ENCODE measurements at regions not wholly inside any gene's neighbourhood (a gene's known extent, or its start where the extent isn't known, plus 50 kb on each side); places are given as distances from the start of the nearest gene placed in this dataset.
"Not testable (repeated sequence)": the region's sequence is repeated elsewhere in the genome, so short reads cannot be mapped to it uniquely, and the experiment has no call there.

- DNase-seq = no peak
Observed at GRCh38 chr11:88061111-88061510, 114.1 kb downstream of the RAB38 start.

DNA sequence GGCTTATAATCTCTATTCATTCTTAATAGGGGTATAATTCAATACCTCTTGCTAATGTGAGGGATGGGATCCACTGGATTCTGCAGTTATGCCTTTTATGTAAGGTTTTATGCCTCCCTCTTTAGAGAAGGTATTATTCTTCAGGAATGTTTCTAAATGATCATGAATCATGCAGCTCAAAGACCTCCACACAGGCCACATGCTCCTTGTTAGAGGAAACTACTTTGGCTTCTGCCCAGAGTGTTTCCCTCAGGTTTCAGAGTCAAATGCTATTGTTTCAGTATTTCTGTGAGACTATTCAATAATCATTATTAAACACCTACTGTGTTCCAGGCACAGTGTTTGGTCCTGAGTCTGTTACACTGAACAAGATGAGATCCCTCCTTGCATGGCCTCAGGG is 115.9 kb downstream of the RAB38 start:
- DNase-seq = no peak

GRCh38 chr11:88051396-88051795 is 123.8 kb downstream of the RAB38 start:
- no peak for DNase-seq

DNA sequence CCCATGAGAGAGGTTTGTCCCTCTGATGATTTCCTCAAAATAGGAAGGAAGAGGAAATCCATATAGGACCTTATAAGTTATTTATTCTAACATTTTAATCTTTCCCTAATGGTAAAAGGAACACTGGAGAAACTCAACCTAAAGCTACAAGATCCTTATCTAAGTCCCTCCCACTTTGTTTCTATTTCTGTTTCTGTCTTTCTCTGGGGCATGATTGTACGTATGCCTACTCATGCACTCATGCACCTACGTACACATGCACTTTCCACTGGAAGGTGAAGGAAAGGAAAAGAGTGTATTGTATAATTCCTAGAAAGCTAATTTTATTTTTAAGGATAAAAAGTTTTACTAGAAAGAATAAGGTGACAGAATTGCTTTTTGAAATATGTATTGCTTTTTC is 125.0 kb downstream of the RAB38 start:
- no peak for DNase-seq

GRCh38 chr11:88045288-88045687 is 130.0 kb downstream of the RAB38 start:
- not testable (repeated sequence) for DNase-seq

DNA sequence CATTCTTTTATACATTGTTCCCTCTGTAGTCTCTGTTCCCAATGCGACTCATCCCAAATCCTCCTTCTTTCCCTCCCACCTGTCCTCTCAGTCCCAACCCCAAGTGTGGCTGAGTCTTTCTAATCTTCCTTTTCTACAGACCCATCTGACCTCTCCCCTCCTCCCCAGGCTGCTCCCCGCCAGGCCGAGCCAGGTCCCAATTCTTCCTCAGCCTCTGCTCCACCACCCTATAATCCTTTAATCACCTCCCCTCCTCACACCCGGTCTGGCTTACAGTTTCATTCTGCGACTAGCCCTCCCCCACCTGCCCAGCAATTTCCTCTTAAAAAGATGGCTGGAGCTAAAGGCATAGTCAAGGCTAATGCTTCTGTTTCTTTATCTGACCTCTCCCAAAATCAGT is 130.6 kb downstream of the RAB38 start:
- not testable (repeated sequence) for DNase-seq

- no peak for DNase-seq
Observed at GRCh38 chr11:88043149-88043548, 132.1 kb downstream of the RAB38 start.

- DNase-seq = no peak
Observed at GRCh38 chr11:88042647-88043046, 132.6 kb downstream of the RAB38 start.

DNA sequence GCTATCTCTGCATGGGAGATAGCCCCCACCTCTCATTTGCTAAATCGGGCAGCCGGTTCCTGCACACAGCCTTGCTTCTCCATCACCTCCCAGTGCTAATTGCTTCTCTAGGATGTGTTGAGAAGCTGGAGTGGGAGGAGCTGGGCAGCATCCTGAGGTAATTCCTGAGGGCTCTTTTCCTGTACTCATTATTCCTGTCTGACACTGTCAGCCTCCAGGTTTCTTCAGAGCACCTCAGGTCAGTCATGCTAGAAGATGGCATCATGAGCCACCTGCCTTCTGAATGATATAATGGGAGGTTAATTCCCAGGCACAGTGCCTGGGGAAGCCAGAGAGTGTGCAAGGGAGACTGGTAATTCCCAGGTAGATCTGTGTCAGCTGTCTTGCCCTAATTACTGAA is 133.0 kb downstream of the RAB38 start:
- DNase-seq = no peak

GRCh38 chr11:88041679-88042078 is 133.6 kb downstream of the RAB38 start:
- no peak for DNase-seq

- no peak for DNase-seq
Observed at GRCh38 chr11:88040148-88040496, 135.1 kb downstream of the RAB38 start.

GRCh38 chr11:88039476-88040147 is 135.6 kb downstream of the RAB38 start:
- DNase-seq = no peak

GRCh38 chr11:88038063-88038462 is 137.2 kb downstream of the RAB38 start:
- no peak for DNase-seq

DNA sequence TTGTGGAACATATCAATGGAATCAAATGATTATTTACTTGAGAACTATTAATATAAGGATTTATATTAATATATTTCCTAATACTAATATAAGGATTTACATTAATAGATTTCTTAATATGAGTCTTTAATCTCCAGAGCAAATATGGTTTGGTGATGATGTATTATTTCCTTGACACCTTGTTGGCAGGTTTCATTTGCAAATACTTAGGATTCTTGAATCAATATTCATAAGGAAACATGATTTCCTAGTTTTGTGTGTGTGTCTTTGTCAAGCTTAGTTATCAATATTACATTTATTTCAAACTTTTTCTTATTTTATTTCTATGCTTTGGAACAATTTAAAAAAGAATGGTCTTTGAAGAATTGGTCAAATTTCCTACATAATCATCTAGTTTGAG is 138.5 kb downstream of the RAB38 start:
- DNase-seq = no peak

GRCh38 chr11:88035271-88035670 is 140.0 kb downstream of the RAB38 start:
- DNase-seq = no peak

- DNase-seq = no peak
Observed at GRCh38 chr11:88017666-88018065, 157.6 kb downstream of the RAB38 start.

DNA sequence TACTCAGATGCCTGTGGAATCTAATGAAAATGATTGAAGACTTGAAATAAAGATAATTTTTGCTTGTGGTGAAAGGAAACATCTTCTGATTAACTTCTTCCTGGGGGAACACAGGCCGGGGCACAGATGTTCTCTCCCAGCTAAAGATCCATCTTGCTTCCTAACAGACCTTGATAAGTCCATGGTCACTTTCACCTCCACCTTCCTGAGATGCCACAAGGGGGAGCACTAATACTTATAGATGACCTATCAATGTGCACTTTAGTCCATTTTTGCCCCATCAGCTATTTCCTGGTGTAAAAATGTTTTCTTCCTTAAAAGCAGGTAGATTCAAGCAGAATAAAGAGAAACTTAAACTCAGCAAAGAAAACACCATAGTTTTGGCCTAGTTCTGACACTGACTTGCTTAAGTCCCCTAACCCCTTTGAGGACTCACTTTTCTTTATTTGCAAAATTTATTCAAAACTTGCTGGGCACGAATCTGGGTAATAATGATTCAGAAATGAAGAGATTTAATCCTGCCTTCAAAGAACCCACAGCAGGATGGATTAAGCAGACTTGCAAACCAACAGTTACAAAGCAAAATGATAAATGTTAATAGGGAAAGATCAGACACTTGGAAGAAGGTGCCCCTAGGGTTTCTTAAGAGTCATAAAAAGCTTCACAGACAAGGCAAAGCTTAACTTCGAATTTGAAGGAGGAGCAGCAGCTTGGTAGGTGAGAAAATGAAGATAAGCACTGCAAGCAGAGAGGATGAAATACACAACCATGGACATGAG is 158.7 kb downstream of the RAB38 start:
- peak; percentile 68 for DNase-seq

GRCh38 chr11:88015170-88015569 is 160.1 kb downstream of the RAB38 start:
- DNase-seq = no peak

- DNase-seq = no peak
Observed at GRCh38 chr11:88013508-88014065, 161.7 kb downstream of the RAB38 start.

GRCh38 chr11:88012456-88012855 is 162.8 kb downstream of the RAB38 start:
- DNase-seq = no peak

- no peak for DNase-seq
Observed at GRCh38 chr11:87976009-87976408, 199.2 kb downstream of the RAB38 start.

DNA sequence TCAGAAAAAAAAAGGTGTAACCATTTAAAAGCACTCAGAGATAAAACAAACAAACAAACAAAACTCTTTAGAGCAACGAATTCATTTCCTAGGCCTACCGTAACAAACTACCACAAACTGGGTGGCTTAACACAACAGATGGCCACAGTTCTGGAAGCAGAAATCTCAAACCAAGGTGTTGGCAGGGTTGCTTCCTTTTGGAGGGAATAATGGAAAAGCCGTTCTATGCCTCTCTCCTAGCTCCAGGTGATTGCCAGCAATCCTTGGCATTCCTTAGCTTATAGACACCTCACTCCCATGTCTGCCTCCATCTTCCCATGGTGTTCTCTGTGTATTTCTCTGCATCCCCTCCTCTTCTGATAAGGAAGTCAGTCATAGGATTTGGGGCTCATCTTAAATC is 200.4 kb downstream of the RAB38 start:
- no peak for DNase-seq

DNA sequence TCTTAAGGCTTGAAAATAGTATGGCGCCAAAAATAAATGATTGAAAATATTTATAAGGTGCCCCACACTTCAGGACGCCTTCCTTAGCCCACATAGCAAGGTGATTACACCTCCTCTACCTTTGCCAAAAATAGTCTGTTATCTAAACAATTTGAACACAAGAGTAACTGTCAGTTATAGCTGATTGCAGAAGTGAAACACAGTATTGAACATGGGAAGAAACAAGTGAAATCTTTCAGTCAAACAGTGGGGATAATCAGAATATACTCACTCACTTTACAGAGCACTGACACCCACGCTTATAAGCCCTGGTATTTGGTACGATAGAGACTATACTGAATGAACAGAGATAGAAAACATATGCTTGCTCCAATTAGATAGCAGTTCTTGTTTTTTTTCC is 203.1 kb downstream of the RAB38 start:
- DNase-seq = no peak

GRCh38 chr11:87971354-87971753 is 203.9 kb downstream of the RAB38 start:
- DNase-seq = no peak

Measured in CD4-positive, alpha-beta T cell treated with Interleukin-10 for 1 hour (primary cell).